ENCODE measurements at regions not wholly inside any gene's neighbourhood (a gene's known extent, or its start where the extent isn't known, plus 50 kb on each side); places are given as distances from the start of the nearest gene placed in this dataset.

DNA sequence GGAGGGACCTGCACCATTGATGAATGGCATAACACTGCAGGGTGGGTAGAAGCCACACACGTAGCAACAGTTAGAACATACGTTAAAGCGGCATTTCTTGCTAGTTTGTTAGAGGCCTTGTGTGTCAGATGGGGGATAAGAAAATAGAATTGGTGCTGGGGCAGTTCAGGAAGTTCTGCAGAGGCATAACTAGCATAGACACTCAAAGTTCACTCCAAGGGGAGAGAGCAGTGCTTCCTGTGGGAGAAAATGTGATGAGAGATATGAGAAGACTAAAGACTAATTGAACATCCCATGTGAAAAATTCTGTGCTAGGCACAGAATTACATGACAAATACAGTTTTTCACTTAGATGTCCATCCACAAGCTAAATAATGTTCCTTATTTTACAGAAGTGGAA lies 327.1 kb downstream of the ZNF621 start:
- intact Hi-C loops (cut with micrococcal nuclease) = no loop called here

DNA sequence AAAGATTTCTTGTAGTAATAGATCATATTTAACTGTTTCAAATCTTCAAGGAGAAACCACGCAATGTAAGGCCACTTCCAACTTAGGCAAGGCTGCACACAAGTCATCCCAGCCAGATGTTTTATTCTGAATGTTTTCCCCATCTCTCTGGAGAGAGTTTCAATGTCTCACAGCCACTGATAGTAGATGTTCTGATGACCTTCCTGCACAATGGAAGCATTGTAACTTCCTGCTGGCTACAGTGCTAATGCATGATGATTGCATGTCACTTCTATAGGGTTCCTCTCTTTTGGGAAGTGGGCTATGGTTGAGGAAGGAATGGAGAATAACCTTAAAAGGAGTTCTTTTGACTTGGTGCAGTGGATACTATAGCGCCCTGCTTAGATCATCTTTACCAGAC lies 328.0 kb downstream of the ZNF621 start:
- intact Hi-C loops (cut with micrococcal nuclease) = no loop called here

- intact Hi-C loops (cut with micrococcal nuclease) = no loop called here
These were observed 328.7 kb downstream of the ZNF621 start for GRCh38 chr3:40853474-40853873.

GRCh38 chr3:40855871-40856270 lies 331.1 kb downstream of the ZNF621 start:
- intact Hi-C loops (cut with micrococcal nuclease) = no loop called here

- intact Hi-C loops (cut with micrococcal nuclease) = no loop called here
These were observed 333.8 kb downstream of the ZNF621 start for GRCh38 chr3:40858364-40859115.

DNA sequence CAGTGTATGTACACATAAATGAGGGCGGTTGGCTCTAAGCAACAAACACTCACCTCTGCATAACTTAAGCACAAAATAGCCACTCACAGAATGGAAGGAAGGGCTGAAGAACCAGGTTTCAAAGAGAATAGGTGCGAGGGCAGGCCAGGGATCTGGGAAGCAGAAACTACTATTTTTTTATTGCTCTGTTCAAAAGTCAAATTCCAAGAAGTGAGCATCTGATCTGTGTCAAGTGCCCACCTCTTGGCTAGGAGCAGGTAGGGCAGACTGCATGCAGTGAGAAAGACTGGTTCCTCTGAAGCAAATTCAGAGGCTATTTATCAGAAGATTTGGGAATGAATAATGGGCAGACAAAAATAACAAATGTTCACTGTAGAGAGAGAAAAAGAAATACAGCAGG lies 336.4 kb upstream of the CTNNB1 start:
- intact Hi-C loops (cut with micrococcal nuclease) = no loop called here

- intact Hi-C loops (cut with micrococcal nuclease) = no loop called here
These were observed 335.0 kb upstream of the CTNNB1 start for GRCh38 chr3:40864146-40864782.

- intact Hi-C loops (cut with micrococcal nuclease) = no loop called here
These were observed 334.4 kb upstream of the CTNNB1 start for GRCh38 chr3:40864915-40865314.

DNA sequence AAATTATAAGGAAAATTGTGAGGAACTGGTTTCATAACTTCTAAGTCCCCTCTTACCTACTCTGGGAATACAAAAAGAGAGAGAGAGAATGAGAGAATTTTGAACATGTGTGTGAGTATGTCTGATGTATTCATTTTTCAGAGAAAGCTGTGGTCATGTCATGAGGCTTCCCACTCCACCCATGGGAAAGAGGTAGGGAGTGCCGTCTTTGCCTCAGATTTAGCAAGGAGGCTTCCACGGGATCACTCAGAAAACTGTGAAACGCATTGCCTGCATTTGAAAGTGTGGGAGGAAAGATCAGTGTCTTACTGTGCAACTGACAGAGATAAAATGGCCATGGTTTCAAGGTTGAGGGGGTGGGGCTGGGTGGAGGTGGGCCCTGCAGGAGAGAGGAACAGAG lies 331.5 kb upstream of the CTNNB1 start:
- intact Hi-C loops (cut with micrococcal nuclease) = no loop called here

- intact Hi-C loops (cut with micrococcal nuclease) = no loop called here
These were observed 330.3 kb upstream of the CTNNB1 start for GRCh38 chr3:40869013-40869412.

- intact Hi-C loops (cut with micrococcal nuclease) = no loop called here
These were observed 329.4 kb upstream of the CTNNB1 start for GRCh38 chr3:40869939-40870338.

- intact Hi-C loops (cut with micrococcal nuclease) = no loop called here
These were observed 327.9 kb upstream of the CTNNB1 start for GRCh38 chr3:40871394-40871793.

GRCh38 chr3:40872258-40872920 lies 326.9 kb upstream of the CTNNB1 start:
- intact Hi-C loops (cut with micrococcal nuclease) = no loop called here

DNA sequence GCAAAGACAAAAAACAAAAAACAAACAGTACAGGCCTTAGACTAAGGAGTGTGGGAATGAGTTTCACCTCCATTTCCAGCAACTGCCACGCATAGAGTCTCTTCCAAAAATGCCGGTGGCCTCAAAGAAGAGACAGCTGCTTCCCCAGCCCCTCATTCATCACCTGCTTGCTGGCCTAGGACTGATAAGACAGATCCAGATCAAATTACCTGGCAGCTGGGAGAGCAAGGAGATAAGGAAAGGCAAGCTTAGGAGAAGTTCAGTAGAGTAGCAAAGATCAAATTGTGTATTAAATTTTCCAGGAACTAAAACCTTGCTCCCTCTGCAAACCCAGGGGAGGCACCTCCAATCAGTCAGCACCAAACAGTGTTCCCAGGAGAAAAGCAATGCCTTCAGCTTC lies 325.8 kb upstream of the CTNNB1 start:
- intact Hi-C loops (cut with micrococcal nuclease) = no loop called here

DNA sequence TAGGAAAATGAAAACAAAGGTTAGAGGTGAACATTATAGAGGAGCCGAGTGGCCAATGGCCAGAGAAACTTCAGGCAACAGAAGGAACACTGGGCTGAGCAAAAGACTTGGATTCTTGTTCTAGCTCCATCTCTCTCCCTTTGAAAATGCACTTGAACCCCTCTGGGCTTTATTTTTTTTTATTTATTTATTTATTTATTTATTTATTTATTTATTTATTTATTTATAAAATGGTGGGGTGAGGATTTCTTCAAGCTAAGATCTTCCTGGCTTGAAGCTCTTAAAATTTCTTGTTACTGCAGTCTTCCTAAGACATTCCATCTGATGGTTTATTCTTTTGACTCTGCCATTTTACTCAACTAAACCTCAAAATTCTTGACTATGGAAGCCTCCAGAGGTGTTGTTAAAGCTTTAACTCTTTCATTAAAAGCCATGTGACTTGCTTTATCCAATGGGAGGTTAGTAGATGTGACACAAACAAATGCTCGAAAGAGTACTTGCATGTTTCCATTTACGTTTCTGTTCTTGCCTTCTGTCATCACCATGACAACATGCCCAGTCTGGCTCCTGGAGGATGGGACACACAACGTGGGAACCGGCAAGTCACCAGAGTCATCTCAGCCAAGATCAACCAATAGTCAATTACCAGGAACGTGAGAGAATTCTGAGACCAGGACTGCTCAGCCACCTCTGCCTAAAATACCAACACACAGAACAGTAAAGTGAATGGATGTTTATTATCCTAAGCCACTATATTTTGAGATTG lies 325.2 kb upstream of the CTNNB1 start:
- intact Hi-C loops (cut with micrococcal nuclease) = no loop called here

GRCh38 chr3:40875581-40875980 lies 323.7 kb upstream of the CTNNB1 start:
- intact Hi-C loops (cut with micrococcal nuclease) = no loop called here

DNA sequence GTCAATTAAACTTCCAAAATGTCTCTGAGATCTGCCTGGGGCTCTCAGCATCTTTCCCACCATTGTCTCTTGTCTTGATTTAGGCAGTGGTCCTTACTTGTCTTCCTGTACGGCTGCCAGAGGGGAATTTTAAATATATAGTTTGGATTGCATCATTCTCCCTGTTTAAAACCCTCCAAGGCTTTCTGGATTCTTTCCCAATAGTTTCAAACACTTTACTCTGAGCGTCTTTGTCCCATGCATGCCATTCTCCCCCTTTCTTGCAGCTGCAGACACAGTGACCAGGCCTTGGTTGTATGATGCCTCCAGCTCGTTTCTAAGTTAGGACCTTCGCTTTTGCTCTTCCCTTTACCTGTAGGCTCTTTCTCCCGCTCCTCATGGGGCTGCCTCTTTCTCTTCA lies 323.3 kb upstream of the CTNNB1 start:
- intact Hi-C loops (cut with micrococcal nuclease) = no loop called here

GRCh38 chr3:40876496-40876895 lies 322.8 kb upstream of the CTNNB1 start:
- intact Hi-C loops (cut with micrococcal nuclease) = no loop called here

- intact Hi-C loops (cut with micrococcal nuclease) = no loop called here
These were observed 321.5 kb upstream of the CTNNB1 start for GRCh38 chr3:40877631-40878463.

GRCh38 chr3:40878464-40878905 lies 320.8 kb upstream of the CTNNB1 start:
- intact Hi-C loops (cut with micrococcal nuclease) = no loop called here

- intact Hi-C loops (cut with micrococcal nuclease) = no loop called here
These were observed 313.9 kb upstream of the CTNNB1 start for GRCh38 chr3:40885430-40885829.
